Prostate gland (tissue), 2 donors: ENCODE measurements at regions not wholly inside any gene's neighbourhood (a gene's known extent, or its start where the extent isn't known, plus 50 kb on each side); places are given as distances from the start of the nearest gene placed in this dataset.
"Not testable (repeated sequence)": the region's sequence is repeated elsewhere in the genome, so short reads cannot be mapped to it uniquely, and the experiment has no call there.

Source experiments
- DNase-seq: peaks from one replicate; pipeline ENCODE4 v3.0.0-alpha.2; 2019; ENCODE audit warnings: low spot score
- H3K27ac ChIP-seq, 2 donors: fragments of 200-600 bp; sonication (generic); 2 replicates each; pipeline ENCODE4 v1.5.1; 2017 to 2019
- H3K27me3 ChIP-seq: fragments of 200-600 bp; sonication (generic); replicated peaks from 2 replicates; pipeline ENCODE4 v1.5.1; 2019; ENCODE audit not compliant: insufficient read depth
- H3K36me3 ChIP-seq, 2 donors: fragments of 200-600 bp; sonication (generic); 1 replicate in 1 of 2; 2 replicates in 1 of 2; pipeline versions ENCODE4 v1.5.1 to v1.8.1; 2017 to 2019
- H3K4me1 ChIP-seq: fragments of 200-600 bp; sonication (generic); replicated peaks from 2 replicates; pipeline ENCODE4 v1.5.1; 2019
- H3K4me3 ChIP-seq, 2 donors: fragments of 200-600 bp; sonication (generic); 2 replicates each; pipeline ENCODE4 v1.5.1; 2017 to 2019
- H3K9me3 ChIP-seq: fragments of 200-600 bp; sonication (generic); 2 replicates; pipeline ENCODE4 v1.5.1; 2017
- POLR2A ChIP-seq: fragments of 450-650 bp; IDR thresholded peaks from one replicate; pipeline ENCODE4 v1.6.1; 2016; ENCODE audit warnings: antibody characterized with exemption, mild to moderate bottlenecking
- POLR2AphosphoS5 ChIP-seq: sonication (generic); formaldehyde crosslinking; IDR thresholded peaks from one replicate; pipeline ENCODE4 v1.6.1; 2017; ENCODE audit warnings: antibody characterized with exemption
- WGBS: methylation state at CpG from one replicate; pipeline ENCODE4 v1.1.5; 2018; 5-methylcytosine and 5-hydroxymethylcytosine counted together
- intact Hi-C: fragments of 100-400 bp; cut with DNase I; formaldehyde crosslinking; loops from one replicate; pipeline ENCODE4 v1.14.2; 2022
- TF ChIP-seq, protein P1 (sequence below), 4 experiments: fragments of 200-600 bp in 2 of 4; fragments of 450-650 bp in 2 of 4; sonication (generic) in 2 of 4; IDR thresholded peaks; 1 replicate in 3 of 4; 2 replicates in 1 of 4; pipeline ENCODE4 v1.5.1; 2016 to 2019; ENCODE audit warnings: antibody characterized with exemption in 4 of 4, mild to moderate bottlenecking in 2 of 4, moderate library complexity in 2 of 4

DNA sequence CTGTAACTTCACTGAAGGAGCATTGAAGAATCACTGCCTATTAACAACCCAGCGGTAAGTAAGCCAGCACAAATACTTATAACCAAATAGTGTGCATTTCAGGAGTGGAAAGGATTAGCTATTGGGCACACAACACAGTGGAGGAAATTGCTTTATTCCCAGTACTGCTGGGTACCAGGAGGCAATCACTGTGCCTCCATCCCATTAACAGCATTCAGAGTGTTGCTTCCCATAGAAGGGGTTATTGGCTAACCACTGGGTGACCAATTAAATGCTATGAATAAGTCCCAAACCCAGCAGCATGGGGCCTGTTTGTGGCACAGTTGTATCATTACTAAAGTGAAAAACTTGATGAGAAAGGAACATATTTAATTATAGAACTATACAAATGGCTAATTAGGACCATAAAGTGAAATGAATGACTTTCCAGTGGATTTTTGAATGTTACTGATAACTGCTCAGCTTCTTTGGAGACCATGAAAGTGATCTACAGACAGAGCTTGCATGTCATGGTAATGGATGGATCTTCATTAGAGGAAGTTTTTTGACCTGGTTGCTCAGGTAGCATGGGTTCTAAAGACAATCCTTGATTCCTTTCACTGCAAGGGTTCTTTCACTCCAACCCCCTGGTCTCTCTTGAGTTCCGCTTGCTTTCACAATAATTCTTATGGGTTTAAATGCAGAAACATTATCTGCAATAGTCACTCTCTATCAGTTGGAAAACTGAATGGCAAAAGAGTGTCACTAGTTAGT lies 413.3 kb upstream of the RORB start:
- WGBS = 78% methylated on average over 2 of the region's 2 CpGs
- no peaks in the 10 kb centered on the region for H3K4me1 ChIP-seq
- intact Hi-C loops = no loop called here
- no peaks in the 10 kb centered on the region for H3K27me3 ChIP-seq
- TF ChIP-seq, protein P1, sequence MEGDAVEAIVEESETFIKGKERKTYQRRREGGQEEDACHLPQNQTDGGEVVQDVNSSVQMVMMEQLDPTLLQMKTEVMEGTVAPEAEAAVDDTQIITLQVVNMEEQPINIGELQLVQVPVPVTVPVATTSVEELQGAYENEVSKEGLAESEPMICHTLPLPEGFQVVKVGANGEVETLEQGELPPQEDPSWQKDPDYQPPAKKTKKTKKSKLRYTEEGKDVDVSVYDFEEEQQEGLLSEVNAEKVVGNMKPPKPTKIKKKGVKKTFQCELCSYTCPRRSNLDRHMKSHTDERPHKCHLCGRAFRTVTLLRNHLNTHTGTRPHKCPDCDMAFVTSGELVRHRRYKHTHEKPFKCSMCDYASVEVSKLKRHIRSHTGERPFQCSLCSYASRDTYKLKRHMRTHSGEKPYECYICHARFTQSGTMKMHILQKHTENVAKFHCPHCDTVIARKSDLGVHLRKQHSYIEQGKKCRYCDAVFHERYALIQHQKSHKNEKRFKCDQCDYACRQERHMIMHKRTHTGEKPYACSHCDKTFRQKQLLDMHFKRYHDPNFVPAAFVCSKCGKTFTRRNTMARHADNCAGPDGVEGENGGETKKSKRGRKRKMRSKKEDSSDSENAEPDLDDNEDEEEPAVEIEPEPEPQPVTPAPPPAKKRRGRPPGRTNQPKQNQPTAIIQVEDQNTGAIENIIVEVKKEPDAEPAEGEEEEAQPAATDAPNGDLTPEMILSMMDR (IDR thresholded peaks at IDR 0.05) = no peak
- no peak for TF ChIP-seq POLR2A
- DNase-seq = no peak
- no peak overlapping the region for H3K27ac ChIP-seq
- H3K9me3 ChIP-seq = no peaks in the 10 kb centered on the region
- no peaks in the 10 kb centered on the region for H3K36me3 ChIP-seq
- no peak overlapping the region for H3K4me3 ChIP-seq

DNA sequence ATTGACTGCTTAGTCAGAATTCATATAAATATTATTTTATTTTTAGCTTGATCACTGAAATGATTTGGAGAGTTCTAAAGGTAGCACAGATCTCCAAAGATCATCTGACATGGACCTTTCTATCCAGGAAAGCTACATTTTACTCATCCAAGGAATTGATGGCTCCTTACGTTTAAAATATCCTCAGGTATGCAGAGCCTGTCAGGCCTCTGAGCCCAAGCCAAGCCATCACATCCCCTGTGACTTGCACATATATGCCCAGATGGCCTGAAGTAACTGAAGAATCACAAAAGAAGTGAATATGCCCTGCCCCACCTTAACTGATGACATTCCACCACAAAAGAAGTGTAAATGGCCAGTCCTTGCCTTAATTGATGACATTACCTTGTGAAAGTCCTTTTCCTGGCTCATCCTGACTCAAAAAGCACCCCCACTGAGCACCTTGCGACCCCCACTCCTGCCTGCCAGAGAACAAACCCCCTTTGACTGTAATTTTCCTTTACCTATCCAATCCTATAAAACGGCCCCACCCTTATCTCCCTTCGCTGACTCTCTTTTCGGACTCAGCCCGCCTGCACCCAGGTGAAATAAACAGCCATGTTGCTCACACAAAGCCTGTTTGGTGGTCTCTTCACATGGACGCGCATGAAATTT lies 411.6 kb upstream of the RORB start:
- H3K9me3 ChIP-seq, H3K4me3 ChIP-seq, H3K27me3 ChIP-seq, intact Hi-C loops, DNase-seq, H3K27ac ChIP-seq, H3K36me3 ChIP-seq, H3K4me1 ChIP-seq: not testable (repeated sequence)
- 86% methylated on average over 8 of the region's 8 CpGs for WGBS

DNA sequence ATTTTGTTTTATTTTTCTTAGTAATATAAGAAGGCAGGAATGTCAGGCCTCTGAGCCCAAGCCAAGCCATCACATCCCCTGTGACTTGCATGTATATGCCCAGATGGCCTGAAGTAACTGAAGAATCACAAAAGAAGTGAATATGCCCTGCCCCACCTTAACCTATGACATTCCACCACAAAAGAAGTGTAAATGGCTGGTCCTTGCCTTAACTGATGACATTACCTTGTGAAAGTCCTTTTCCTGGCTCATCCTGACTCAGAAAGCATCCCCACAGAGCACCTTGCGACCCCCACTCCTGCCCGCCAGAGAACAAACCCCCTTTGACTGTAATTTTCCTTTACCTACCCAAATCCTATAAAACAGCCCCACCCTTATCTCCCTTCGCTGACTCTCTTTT lies 406.2 kb upstream of the RORB start:
- H3K4me1 ChIP-seq, H3K27ac ChIP-seq, DNase-seq, H3K36me3 ChIP-seq, H3K9me3 ChIP-seq, H3K27me3 ChIP-seq, H3K4me3 ChIP-seq, intact Hi-C loops: not testable (repeated sequence)
- WGBS = 92% methylated on average over 3 of the region's 3 CpGs

DNA sequence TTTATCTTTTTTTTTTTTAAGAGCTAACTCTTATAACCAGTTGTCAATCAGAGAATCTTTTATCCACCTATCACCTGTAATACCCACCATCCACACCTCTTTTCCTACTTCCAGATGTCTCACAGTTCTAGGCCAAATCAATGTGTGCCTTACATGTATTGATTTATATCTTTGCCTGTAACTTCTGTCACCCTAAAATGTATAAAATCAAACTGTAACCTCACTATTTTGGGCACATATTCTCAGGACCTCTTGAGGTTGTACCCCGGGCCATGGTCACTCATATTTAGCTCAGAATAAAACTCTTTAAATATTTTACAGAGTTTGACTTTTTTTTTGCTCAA lies 404.7 kb upstream of the RORB start:
- no peak for DNase-seq
- no peaks in the 10 kb centered on the region for H3K4me1 ChIP-seq
- intact Hi-C loops = no loop called here
- TF ChIP-seq POLR2AphosphoS5 = no peak
- TF ChIP-seq, protein P1 (IDR thresholded peaks at IDR 0.05) = no peak
- TF ChIP-seq POLR2A = no peak
- no peak overlapping the region for H3K4me3 ChIP-seq
- H3K9me3 ChIP-seq = no peaks in the 10 kb centered on the region
- H3K27ac ChIP-seq = no peak overlapping the region
- H3K36me3 ChIP-seq = no peaks in the 10 kb centered on the region
- H3K27me3 ChIP-seq = no peaks in the 10 kb centered on the region
- WGBS = 90% methylated on average over 1 of the region's 1 CpG

DNA sequence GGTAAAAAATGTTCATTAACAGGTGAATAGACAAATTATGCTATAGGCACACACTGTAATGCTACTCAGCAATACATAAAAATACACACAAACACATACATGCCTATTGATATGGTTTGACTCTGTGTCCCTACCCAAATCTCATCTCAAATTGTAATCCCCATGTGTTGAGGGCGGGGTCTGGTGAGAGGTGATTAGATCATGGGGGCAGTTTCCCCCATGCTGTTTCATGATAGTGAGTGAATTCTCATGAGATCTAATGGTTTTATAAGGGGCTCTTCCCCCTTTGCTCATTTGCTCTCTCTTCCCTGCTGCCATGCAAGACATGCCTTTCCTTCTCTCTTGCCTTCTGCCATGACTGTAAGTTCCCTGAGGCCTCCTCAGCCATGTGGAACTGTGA lies 403.1 kb upstream of the RORB start:
- H3K36me3 ChIP-seq, H3K27me3 ChIP-seq, H3K9me3 ChIP-seq, intact Hi-C loops, H3K27ac ChIP-seq, H3K4me1 ChIP-seq, H3K4me3 ChIP-seq, DNase-seq: not testable (repeated sequence)
- WGBS = 95% methylated on average over 1 of the region's 1 CpG

DNA sequence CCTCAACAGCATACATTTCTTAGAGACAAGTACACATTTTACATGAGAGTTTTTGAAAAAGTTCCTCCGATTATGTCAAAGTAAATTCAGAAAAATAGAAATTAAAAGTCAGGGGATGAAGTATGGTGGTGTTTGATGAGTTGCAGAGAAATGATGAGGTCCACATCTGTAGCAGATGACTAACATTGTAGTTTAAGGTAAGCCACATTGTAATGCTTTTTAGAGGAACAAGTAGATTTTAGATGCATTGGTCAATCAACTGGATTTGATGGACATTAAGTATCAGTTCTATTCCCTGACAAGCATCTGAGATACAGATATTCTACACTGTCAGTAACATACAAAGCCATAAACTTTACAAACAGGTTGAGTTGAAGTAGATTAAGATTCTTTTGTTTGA lies 402.4 kb upstream of the RORB start:
- TF ChIP-seq POLR2A (no peak), POLR2AphosphoS5 (no peak)
- TF ChIP-seq, protein P1 (IDR thresholded peaks at IDR 0.05) = no peak
- no peak overlapping the region for H3K4me3 ChIP-seq
- 98% methylated on average over 1 of the region's 1 CpG for WGBS
- intact Hi-C loops = no loop called here
- H3K36me3 ChIP-seq = no peaks in the 10 kb centered on the region
- H3K9me3 ChIP-seq = no peaks in the 10 kb centered on the region
- H3K4me1 ChIP-seq = no peaks in the 10 kb centered on the region
- H3K27ac ChIP-seq = no peak overlapping the region
- DNase-seq = no peak
- H3K27me3 ChIP-seq = no peaks in the 10 kb centered on the region
